ENCODE measurements at regions not wholly inside any gene's neighbourhood (a gene's known extent, or its start where the extent isn't known, plus 50 kb on each side); places are given as distances from the start of the nearest gene placed in this dataset.

- H3K4me1 ChIP-seq (ENCODE audit: insufficient read depth) = no peaks in the 10 kb centered on the region
- 57 to 62% (median 58%) methylated on average over 7 of the region's 7 CpGs for WGBS, 3 donors
- H3K9me3 ChIP-seq = no peaks in the 10 kb centered on the region
- TF ChIP-seq EP300 (IDR thresholded peaks at IDR 0.05) (no peak), POLR2A (IDR thresholded peaks at IDR 0.05) (no peak), CTCF (IDR thresholded peaks at IDR 0.05) (no peak)
- H3K27ac ChIP-seq = no peak overlapping the region
- no peaks in the 10 kb centered on the region for H3K36me3 ChIP-seq
- no peak for DNase-seq
- intact Hi-C loops (cut with DNase I) = no loop called here
- no peaks in the 10 kb centered on the region for H3K27me3 ChIP-seq
- H3K4me3 ChIP-seq = no peak overlapping the region
These were observed 103.7 kb upstream of the IFNG-AS1 start for GRCh38 chr12:67885375-67886169.

- no peaks in the 10 kb centered on the region for H3K27me3 ChIP-seq
- intact Hi-C loops (cut with DNase I) = no loop called here
- TF ChIP-seq POLR2A (IDR thresholded peaks at IDR 0.05) = no peak
- no peak for TF ChIP-seq CTCF (IDR thresholded peaks at IDR 0.05)
- TF ChIP-seq EP300 (IDR thresholded peaks at IDR 0.05) = no peak
- H3K4me3 ChIP-seq = no peak overlapping the region
- H3K9me3 ChIP-seq = no peaks in the 10 kb centered on the region
- no peaks in the 10 kb centered on the region for H3K36me3 ChIP-seq
- DNase-seq = no peak
- no peaks in the 10 kb centered on the region for H3K4me1 ChIP-seq (ENCODE audit: insufficient read depth)
- H3K27ac ChIP-seq = no peak overlapping the region
These were observed 102.2 kb upstream of the IFNG-AS1 start for GRCh38 chr12:67887065-67887464.

GRCh38 chr12:67889931-67890330 lies 99.3 kb upstream of the IFNG-AS1 start:
- H3K9me3 ChIP-seq = no peaks in the 10 kb centered on the region
- DNase-seq = no peak
- no peaks in the 10 kb centered on the region for H3K27me3 ChIP-seq
- no peak overlapping the region for H3K4me3 ChIP-seq
- no peak overlapping the region for H3K27ac ChIP-seq
- TF ChIP-seq CTCF (IDR thresholded peaks at IDR 0.05) = no peak
- no peak for TF ChIP-seq EP300 (IDR thresholded peaks at IDR 0.05)
- no peak for TF ChIP-seq POLR2A (IDR thresholded peaks at IDR 0.05)
- H3K36me3 ChIP-seq = no peaks in the 10 kb centered on the region
- 92 to 97% (median 94%) methylated on average over 2 of the region's 2 CpGs for WGBS, 3 donors
- no peaks in the 10 kb centered on the region for H3K4me1 ChIP-seq (ENCODE audit: insufficient read depth)
- intact Hi-C loops (cut with DNase I) = no loop called here

GRCh38 chr12:67890726-67891258 lies 98.5 kb upstream of the IFNG-AS1 start:
- Histone ChIP-seq H3K4me3 (no peak overlapping the region), H3K9me3 (no peaks in the 10 kb centered on the region), H3K27ac (no peak overlapping the region), H3K36me3 (no peaks in the 10 kb centered on the region), H3K4me1 (ENCODE audit: insufficient read depth) (no peaks in the 10 kb centered on the region), H3K27me3 (no peaks in the 10 kb centered on the region)
- 75 to 87% (median 77%) methylated on average over 4 of the region's 4 CpGs for WGBS, 3 donors
- DNase-seq = no peak
- no peak for TF ChIP-seq POLR2A (IDR thresholded peaks at IDR 0.05)
- no peak for TF ChIP-seq CTCF (IDR thresholded peaks at IDR 0.05)
- no peak for TF ChIP-seq EP300 (IDR thresholded peaks at IDR 0.05)
- intact Hi-C loops (cut with DNase I) = no loop called here

Data from ovary (tissue), 7 donors.